HG03442 (cell line): ENCODE measurements at regions not wholly inside any gene's neighbourhood (a gene's known extent, or its start where the extent isn't known, plus 50 kb on each side); places are given as distances from the start of the nearest gene placed in this dataset.
"Not testable (repeated sequence)": the region's sequence is repeated elsewhere in the genome, so short reads cannot be mapped to it uniquely, and the experiment has no call there.

Experiments
- ATAC-seq: cut with Tn5 transposase; IDR thresholded peaks from one replicate; pipeline ENCODE4 v1.9.1; 2021; ENCODE audit warnings: mild to moderate bottlenecking, moderate library complexity; ENCODE audit not compliant: unreplicated experiment

GRCh38 chr12:46671102-46671501, 154.7 kb downstream of the SLC38A4 start:
- ATAC-seq = no peak

- no peak for ATAC-seq
These were observed 155.2 kb downstream of the SLC38A4 start for GRCh38 chr12:46670636-46671035.

GRCh38 chr12:46669720-46670119, 156.1 kb downstream of the SLC38A4 start:
- ATAC-seq = no peak

DNA sequence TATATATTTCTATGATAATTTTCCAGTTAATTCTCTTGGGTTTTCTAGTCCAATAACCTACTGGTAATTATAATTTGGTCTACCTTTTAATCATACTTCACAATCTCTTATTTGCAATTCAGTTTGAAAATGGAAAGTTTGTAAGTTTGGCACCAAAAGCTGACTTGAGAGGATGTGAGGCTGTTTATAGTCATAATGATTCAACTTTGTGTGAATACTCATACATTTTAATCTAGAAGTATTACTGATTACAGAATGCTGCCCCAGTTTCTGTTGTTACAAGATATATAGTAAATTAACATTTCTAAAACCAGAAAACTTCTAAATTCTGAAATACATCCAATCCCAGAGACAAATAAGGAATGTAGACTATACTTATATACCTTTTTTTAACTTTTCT, 158.2 kb downstream of the SLC38A4 start:
- no peak for ATAC-seq

GRCh38 chr12:46664761-46665287, 161.0 kb downstream of the SLC38A4 start:
- peak; percentile 56 for ATAC-seq

DNA sequence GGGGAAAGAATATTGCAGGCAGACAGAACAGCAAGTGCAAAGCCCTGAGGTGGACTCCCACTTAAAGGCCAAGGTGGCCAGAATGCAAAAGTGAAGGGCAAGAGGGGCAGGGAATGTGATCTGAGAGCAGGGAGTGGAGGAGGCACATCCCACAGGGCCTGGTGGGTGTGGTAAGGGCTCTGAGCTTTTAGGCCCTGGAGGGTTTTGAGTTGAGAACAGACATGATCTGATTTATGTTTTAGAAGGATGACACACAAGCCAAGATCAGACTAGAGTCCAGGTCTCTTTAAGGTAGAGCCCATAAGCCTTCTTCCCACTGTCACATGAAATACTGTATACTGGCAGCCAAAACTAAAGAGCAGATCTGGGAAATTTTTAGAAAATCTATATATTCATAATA, 162.5 kb downstream of the SLC38A4 start:
- ATAC-seq = no peak

GRCh38 chr12:46661110-46661845, 164.5 kb downstream of the SLC38A4 start:
- ATAC-seq = peak; percentile 78

GRCh38 chr12:46660719-46661109, 165.1 kb downstream of the SLC38A4 start:
- no peak for ATAC-seq

DNA sequence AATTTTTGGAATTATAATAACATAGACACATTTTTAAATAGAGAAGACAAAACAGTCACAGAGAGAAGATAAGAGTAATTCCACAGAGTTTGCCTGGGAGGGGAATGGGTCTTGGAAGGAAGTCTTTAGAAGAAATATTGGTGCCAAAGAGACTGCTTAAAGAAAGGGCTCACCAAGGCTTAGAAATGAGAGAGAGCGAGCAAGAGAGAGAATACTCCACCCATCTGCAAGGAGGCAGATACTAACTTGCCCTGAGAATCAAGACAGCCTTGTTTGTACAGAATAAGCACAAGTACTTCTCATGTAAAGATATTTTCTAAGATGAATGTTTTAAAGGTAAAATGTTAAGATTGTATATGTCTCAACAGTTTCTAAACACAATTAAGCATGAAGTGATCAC, 165.5 kb downstream of the SLC38A4 start:
- ATAC-seq = no peak

DNA sequence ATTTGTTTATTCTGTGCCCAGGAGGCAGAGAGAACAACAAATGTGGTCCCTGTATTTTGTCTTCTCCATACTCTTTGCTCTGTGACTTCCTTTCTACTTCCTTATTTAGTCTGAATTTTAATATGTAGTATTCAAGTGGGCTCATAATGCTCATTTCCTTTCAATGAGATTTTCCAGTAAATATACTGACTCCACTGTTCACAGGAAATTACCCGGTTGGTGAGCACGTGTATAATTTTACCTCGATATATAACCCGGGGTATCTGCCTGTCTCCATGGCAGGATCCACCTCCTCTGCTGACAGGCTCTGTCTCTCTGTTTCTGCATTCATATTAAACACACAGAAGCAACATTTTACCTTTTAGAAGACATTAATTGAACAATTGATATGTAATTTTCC, 166.0 kb downstream of the SLC38A4 start:
- no peak for ATAC-seq

DNA sequence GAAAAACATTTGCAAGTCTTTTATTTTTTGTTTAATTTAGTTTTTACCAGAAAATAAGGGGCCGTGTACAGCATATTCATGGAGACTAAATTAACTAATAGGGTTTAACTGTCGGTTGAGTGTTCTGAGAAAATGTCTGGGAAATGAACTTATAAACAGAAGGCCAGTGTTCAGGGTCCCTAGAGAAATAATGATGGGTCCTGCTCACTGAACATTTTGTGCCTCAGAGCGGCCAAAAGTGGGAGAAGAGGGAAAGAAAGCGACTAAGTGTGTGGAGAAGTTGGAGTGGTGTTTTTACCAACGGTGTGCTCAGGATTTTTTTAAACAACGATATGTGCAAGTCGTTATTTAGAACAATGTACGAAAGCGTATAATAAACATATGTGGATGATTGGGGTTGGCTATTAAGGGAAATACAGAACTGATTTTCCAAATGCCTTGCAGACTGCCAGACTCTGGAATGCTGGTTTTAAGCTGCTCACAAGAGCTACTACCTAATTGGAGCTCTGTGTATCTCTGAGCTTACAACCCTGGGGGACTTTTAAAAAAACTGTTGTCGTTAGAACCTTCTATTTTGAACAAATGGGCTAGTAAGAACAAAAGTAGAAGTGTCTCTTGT, 166.7 kb downstream of the SLC38A4 start:
- no peak for ATAC-seq

GRCh38 chr12:46657453-46658411, 168.1 kb downstream of the SLC38A4 start:
- no peak for ATAC-seq

DNA sequence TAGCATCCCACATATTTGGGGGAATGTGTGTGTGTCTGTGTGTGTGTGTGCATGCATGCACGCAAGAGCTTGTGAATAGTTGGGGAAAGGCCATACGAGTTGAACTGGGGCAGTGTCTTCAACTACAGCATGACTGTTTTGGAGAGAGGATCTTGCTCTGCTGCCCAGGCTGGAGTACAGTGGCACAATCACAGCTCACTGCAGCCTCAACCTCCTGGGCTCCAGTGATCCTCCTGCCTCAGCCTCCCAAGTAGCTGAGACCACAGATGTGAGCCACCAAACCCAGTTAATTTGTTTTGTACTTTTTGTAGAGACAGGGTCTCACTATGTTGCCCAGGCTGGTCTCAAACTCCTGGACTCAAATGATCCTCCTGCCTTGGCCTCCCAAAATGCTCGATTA, 169.8 kb downstream of the SLC38A4 start:
- ATAC-seq = not testable (repeated sequence)

- ATAC-seq = no peak
These were observed 172.5 kb downstream of the SLC38A4 start for GRCh38 chr12:46653311-46653710.

GRCh38 chr12:46652692-46653091, 173.1 kb downstream of the SLC38A4 start:
- ATAC-seq = no peak

DNA sequence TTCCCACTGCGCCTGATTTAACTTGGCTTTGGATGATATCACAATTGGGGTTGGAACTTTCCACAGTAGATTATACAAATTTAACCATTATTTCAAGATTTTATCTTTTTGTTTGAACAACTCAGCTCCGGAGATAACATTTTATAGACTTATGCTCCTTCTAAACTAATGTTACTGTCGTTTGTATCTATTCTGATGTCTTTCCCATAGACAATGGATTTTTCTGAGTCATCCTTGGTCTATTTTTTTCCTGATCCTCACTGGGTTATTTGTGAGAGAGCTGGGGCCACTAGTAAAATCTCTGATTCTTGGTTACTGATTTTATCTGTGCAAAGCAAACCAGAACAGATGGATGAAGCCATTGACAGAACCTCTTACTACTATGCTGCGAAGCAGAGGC, 175.1 kb downstream of the SLC38A4 start:
- no peak for ATAC-seq

DNA sequence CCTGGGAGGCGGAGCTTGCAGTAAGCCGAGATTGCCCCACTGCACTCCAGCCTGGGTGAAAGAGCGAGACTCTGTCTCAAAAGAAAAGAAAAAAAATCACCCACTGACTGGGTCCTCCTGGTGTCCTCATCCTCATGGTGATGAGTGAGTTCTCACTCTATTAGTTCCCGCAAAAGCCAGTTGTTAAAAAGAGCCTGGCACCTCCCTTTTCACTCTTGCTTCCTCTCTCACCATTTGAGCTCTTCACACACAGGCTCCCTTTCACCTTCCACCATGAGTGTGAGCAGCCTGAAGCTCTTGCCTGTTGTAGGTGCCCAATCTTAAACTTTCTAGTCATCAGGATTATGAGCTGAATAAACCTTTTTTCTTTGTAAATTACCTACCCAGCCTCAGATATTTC, 176.4 kb downstream of the SLC38A4 start:
- no peak for ATAC-seq

DNA sequence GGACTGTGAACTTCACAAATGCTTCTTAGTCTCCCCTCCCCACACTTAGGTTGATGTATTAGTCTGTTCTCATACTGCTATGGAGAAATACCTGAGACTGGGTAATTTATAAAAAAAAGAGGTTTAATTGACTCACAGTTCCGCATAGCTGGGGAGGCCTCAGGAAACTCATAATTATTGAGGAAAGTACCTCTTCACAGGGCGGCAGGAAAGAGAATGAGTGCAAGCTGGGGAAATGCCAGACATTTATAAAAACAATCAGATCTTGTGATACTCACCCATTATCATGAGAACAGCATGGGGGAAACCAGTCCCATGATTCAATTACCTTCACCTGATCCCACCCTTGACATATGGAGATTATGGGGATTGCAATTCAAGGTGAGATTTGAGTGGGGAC, 178.8 kb downstream of the SLC38A4 start:
- ATAC-seq = no peak

DNA sequence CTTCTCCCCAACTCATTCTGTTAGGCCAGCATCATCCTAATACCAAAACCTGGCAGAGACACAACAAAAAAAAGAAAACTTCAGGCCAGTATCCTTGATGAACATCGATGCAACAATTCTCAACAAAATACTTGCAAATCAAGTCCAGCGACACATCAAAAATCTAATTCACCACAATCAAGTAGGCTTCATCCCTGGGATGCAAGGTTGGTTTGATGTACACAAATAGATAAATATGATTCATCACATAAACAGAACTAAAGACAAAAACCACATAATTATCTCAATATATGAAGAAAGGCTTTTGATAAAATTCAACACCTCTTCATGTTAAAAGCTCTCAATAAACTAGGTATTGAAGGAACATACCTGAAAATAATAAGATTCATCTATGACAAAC, 184.1 kb downstream of the SLC38A4 start:
- ATAC-seq = not testable (repeated sequence)

- no peak for ATAC-seq
These were observed 190.0 kb downstream of the SLC38A4 start for GRCh38 chr12:46635818-46636217.
